ENCODE measurements at regions not wholly inside any gene's neighbourhood (a gene's known extent, or its start where the extent isn't known, plus 50 kb on each side); places are given as distances from the start of the nearest gene placed in this dataset.

DNA sequence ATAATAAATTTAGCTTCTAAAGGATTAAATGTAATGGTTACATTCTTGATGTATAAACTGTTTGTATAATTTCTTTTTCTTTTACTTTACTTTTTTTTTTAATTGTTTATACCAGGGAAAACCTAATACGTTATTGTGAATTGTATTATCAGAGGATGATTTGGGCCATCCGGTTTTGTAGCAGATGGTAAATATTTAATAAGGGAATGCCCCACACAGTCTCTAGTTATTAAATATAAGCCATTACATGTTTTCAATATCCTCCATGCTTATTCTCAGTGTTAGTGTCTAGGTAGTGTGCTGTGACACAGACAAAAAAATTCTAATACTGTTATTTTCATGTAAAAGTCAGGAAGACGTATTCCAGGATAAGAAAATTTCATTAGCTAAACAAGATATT is 553.9 kb downstream of the ZNF804A start:
- CTCF ChIA-PET: no interaction called here
- POLR2A ChIA-PET: no interaction called here
- H3K27me3 Mint-ChIP-seq (ENCODE audit: low read depth): no peaks in the 10 kb centered on the region
- DNase-seq (ENCODE audit: low spot score): no peak
- no peaks in the 10 kb centered on the region for H3K4me1 Mint-ChIP-seq
- no peak overlapping the region for H3K27ac Mint-ChIP-seq
- no peak for ATAC-seq
- no peak overlapping the region for H3K4me3 Mint-ChIP-seq
- TF ChIP-seq CREB1 (CRISPR knock-in tag; IDR thresholded peaks at IDR 0.05): no peak
- TF ChIP-seq, protein P1, sequence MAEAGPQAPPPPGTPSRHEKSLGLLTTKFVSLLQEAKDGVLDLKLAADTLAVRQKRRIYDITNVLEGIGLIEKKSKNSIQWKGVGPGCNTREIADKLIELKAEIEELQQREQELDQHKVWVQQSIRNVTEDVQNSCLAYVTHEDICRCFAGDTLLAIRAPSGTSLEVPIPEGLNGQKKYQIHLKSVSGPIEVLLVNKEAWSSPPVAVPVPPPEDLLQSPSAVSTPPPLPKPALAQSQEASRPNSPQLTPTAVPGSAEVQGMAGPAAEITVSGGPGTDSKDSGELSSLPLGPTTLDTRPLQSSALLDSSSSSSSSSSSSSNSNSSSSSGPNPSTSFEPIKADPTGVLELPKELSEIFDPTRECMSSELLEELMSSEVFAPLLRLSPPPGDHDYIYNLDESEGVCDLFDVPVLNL (CRISPR knock-in tag; IDR thresholded peaks at IDR 0.05; ENCODE audit: borderline replicate concordance, low read depth): no peak
- TF ChIP-seq, protein P2, sequence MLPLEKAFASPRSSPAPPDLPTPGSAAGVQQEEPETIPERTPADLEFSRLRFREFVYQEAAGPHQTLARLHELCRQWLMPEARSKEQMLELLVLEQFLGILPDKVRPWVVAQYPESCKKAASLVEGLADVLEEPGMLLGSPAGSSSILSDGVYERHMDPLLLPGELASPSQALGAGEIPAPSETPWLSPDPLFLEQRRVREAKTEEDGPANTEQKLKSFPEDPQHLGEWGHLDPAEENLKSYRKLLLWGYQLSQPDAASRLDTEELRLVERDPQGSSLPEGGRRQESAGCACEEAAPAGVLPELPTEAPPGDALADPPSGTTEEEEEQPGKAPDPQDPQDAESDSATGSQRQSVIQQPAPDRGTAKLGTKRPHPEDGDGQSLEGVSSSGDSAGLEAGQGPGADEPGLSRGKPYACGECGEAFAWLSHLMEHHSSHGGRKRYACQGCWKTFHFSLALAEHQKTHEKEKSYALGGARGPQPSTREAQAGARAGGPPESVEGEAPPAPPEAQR (CRISPR knock-in tag; IDR thresholded peaks at IDR 0.05): no peak
- no peak for TF ChIP-seq ZNF263 (CRISPR knock-in tag; IDR thresholded peaks at IDR 0.05; ENCODE audit: low read depth)
- TF ChIP-seq NR3C1 (CRISPR knock-in tag; conservative IDR thresholded peaks at IDR 0.05; ENCODE audit: low read depth): no peak
- no peak for TF ChIP-seq NFATC4 (CRISPR knock-in tag; IDR thresholded peaks at IDR 0.05)
- TF ChIP-seq, protein P3, sequence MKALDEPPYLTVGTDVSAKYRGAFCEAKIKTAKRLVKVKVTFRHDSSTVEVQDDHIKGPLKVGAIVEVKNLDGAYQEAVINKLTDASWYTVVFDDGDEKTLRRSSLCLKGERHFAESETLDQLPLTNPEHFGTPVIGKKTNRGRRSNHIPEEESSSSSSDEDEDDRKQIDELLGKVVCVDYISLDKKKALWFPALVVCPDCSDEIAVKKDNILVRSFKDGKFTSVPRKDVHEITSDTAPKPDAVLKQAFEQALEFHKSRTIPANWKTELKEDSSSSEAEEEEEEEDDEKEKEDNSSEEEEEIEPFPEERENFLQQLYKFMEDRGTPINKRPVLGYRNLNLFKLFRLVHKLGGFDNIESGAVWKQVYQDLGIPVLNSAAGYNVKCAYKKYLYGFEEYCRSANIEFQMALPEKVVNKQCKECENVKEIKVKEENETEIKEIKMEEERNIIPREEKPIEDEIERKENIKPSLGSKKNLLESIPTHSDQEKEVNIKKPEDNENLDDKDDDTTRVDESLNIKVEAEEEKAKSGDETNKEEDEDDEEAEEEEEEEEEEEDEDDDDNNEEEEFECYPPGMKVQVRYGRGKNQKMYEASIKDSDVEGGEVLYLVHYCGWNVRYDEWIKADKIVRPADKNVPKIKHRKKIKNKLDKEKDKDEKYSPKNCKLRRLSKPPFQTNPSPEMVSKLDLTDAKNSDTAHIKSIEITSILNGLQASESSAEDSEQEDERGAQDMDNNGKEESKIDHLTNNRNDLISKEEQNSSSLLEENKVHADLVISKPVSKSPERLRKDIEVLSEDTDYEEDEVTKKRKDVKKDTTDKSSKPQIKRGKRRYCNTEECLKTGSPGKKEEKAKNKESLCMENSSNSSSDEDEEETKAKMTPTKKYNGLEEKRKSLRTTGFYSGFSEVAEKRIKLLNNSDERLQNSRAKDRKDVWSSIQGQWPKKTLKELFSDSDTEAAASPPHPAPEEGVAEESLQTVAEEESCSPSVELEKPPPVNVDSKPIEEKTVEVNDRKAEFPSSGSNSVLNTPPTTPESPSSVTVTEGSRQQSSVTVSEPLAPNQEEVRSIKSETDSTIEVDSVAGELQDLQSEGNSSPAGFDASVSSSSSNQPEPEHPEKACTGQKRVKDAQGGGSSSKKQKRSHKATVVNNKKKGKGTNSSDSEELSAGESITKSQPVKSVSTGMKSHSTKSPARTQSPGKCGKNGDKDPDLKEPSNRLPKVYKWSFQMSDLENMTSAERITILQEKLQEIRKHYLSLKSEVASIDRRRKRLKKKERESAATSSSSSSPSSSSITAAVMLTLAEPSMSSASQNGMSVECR (CRISPR knock-in tag; IDR thresholded peaks at IDR 0.05; ENCODE audit: borderline replicate concordance): no peak
- TF ChIP-seq, protein P4, sequence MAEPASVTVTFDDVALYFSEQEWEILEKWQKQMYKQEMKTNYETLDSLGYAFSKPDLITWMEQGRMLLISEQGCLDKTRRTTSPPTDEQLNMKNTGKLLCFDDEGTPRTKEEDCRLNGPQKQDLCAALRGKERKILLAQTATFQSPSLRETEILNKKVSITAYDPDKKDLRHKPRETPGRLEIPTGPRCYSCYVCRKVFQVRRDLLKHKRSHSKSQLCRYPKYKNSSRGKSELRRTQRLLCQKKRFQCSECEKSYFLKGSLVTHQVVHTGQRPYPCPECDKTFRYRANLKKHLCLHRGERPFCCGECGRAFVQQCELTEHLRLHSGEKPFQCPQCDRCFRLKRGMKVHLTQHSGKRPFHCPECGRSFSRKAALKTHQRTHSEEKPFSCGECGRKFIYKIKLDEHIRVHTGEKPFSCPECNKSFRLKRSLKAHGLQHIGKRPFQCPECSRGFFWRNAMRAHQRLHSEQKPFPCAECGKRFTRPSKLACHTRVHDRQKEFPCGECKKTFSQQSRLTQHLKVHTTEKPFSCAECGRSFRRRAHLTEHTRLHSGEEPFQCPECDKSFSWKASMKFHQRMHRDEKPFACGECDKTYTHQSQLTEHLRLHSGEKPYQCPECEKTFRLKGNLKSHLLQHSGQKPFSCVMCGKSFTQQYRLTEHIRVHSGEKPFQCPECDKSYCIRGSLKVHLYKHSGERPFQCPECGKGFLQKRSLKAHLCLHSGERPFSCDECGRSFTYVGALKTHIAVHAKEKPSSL (CRISPR knock-in tag; conservative IDR thresholded peaks at IDR 0.05): no peak
- TF ChIP-seq JUN (CRISPR knock-in tag; IDR thresholded peaks at IDR 0.05): no peak
- TF ChIP-seq, protein P5, sequence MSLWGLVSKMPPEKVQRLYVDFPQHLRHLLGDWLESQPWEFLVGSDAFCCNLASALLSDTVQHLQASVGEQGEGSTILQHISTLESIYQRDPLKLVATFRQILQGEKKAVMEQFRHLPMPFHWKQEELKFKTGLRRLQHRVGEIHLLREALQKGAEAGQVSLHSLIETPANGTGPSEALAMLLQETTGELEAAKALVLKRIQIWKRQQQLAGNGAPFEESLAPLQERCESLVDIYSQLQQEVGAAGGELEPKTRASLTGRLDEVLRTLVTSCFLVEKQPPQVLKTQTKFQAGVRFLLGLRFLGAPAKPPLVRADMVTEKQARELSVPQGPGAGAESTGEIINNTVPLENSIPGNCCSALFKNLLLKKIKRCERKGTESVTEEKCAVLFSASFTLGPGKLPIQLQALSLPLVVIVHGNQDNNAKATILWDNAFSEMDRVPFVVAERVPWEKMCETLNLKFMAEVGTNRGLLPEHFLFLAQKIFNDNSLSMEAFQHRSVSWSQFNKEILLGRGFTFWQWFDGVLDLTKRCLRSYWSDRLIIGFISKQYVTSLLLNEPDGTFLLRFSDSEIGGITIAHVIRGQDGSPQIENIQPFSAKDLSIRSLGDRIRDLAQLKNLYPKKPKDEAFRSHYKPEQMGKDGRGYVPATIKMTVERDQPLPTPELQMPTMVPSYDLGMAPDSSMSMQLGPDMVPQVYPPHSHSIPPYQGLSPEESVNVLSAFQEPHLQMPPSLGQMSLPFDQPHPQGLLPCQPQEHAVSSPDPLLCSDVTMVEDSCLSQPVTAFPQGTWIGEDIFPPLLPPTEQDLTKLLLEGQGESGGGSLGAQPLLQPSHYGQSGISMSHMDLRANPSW (CRISPR knock-in tag; conservative IDR thresholded peaks at IDR 0.05; ENCODE audit: low read depth): no peak
- TF ChIP-seq TEAD4 (CRISPR knock-in tag; IDR thresholded peaks at IDR 0.05): no peak
- TF ChIP-seq KAT7 (CRISPR knock-in tag; IDR thresholded peaks at IDR 0.05; ENCODE audit: borderline replicate concordance): no peak
- no peak for TF ChIP-seq HMGA2 (CRISPR knock-in tag; IDR thresholded peaks at IDR 0.05)
- no peak for TF ChIP-seq GTF2I (CRISPR knock-in tag; conservative IDR thresholded peaks at IDR 0.05)
- no peaks in the 10 kb centered on the region for H3K36me3 Mint-ChIP-seq
- H3K9me3 Mint-ChIP-seq: no peaks in the 10 kb centered on the region

DNA sequence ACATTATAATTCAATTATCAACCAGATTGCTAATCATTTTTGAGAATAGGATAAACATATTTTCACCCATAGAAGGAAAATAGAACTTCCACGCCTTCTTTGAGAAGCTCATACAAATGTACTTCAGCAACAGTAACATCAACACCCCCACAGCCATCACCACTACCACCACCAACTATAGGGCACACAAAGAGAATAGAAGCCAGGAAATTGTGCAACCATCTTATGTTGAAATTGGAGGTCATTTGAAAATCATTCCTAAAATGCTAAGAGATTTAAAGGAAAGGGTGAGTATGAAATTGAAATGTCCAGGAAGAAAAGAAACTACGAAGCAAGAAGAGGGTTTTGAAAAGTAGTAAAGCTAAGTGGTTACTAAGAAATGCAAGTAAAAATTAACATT is 563.4 kb downstream of the ZNF804A start:
- no peak overlapping the region for H3K4me3 Mint-ChIP-seq
- ATAC-seq: no peak
- H3K36me3 Mint-ChIP-seq: no peaks in the 10 kb centered on the region
- H3K4me1 Mint-ChIP-seq: no peaks in the 10 kb centered on the region
- peaks cover 3% of the 10 kb centered on the region; the same call in 1 of the 2 replicates for H3K9me3 Mint-ChIP-seq
- DNase-seq (ENCODE audit: low spot score): no peak
- ChIA-PET POLR2A (no interaction called here), CTCF (no interaction called here)
- no peak overlapping the region for H3K27ac Mint-ChIP-seq
- H3K27me3 Mint-ChIP-seq (ENCODE audit: low read depth): no peaks in the 10 kb centered on the region
- TF ChIP-seq, protein P6, sequence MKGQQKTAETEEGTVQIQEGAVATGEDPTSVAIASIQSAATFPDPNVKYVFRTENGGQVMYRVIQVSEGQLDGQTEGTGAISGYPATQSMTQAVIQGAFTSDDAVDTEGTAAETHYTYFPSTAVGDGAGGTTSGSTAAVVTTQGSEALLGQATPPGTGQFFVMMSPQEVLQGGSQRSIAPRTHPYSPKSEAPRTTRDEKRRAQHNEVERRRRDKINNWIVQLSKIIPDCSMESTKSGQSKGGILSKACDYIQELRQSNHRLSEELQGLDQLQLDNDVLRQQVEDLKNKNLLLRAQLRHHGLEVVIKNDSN (CRISPR knock-in tag; IDR thresholded peaks at IDR 0.05): no peak
- TF ChIP-seq NFYB (CRISPR knock-in tag; conservative IDR thresholded peaks at IDR 0.05; ENCODE audit: low read depth): no peak
- TF ChIP-seq, protein P7, sequence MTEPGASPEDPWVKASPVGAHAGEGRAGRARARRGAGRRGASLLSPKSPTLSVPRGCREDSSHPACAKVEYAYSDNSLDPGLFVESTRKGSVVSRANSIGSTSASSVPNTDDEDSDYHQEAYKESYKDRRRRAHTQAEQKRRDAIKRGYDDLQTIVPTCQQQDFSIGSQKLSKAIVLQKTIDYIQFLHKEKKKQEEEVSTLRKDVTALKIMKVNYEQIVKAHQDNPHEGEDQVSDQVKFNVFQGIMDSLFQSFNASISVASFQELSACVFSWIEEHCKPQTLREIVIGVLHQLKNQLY (CRISPR knock-in tag; IDR thresholded peaks at IDR 0.05): no peak
- no peak for TF ChIP-seq ZNF219 (CRISPR knock-in tag; IDR thresholded peaks at IDR 0.05; ENCODE audit: borderline replicate concordance)
- TF ChIP-seq GABPB1 (CRISPR knock-in tag; IDR thresholded peaks at IDR 0.05): no peak
- TF ChIP-seq, protein P8, sequence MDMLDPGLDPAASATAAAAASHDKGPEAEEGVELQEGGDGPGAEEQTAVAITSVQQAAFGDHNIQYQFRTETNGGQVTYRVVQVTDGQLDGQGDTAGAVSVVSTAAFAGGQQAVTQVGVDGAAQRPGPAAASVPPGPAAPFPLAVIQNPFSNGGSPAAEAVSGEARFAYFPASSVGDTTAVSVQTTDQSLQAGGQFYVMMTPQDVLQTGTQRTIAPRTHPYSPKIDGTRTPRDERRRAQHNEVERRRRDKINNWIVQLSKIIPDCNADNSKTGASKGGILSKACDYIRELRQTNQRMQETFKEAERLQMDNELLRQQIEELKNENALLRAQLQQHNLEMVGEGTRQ (CRISPR knock-in tag; IDR thresholded peaks at IDR 0.05): no peak
- TF ChIP-seq TP53 (CRISPR knock-in tag; IDR thresholded peaks at IDR 0.05): no peak
